ENCODE measurements at regions not wholly inside any gene's neighbourhood (a gene's known extent, or its start where the extent isn't known, plus 50 kb on each side); places are given as distances from the start of the nearest gene placed in this dataset.

- H2AFZ ChIP-seq (ENCODE audit: low read length) = no peak overlapping the region
- H3K4me2 ChIP-seq (ENCODE audit: low read length) = no peak overlapping the region
- no peak overlapping the region for H3K9ac ChIP-seq (ENCODE audit: low read length)
Measured at GRCh38 chr15:29921130-29921601, 98.9 kb upstream of the TJP1 start.

GRCh38 chr15:29920515-29920914 is 98.2 kb upstream of the TJP1 start:
- H3K4me2 ChIP-seq (ENCODE audit: low read length) = no peak overlapping the region
- no peaks in the 10 kb centered on the region for H3K9me2 ChIP-seq (ENCODE audit: low read depth, low read length)
- no peak for TF ChIP-seq EZH2 (IDR thresholded peaks at IDR 0.05; ENCODE audit: borderline replicate concordance, low read length)
- no peak for TF ChIP-seq CTCF (IDR thresholded peaks at IDR 0.05; ENCODE audit: low read length)
- no peaks in the 10 kb centered on the region for H3K27me3 ChIP-seq (ENCODE audit: insufficient read depth, low read length)
- no peaks in the 10 kb centered on the region for H3F3A ChIP-seq (ENCODE audit: insufficient read depth, low read length)
- H3K36me3 ChIP-seq (ENCODE audit: insufficient read depth, low read length) = no peaks in the 10 kb centered on the region
- H3K79me2 ChIP-seq (ENCODE audit: insufficient read depth, low read length) = no peaks in the 10 kb centered on the region
- H2AFZ ChIP-seq (ENCODE audit: low read length) = no peak overlapping the region
- H3K9ac ChIP-seq (ENCODE audit: low read length) = no peak overlapping the region
- H3K27ac ChIP-seq (ENCODE audit: low read depth, low read length, poor library complexity, severe bottlenecking) = no peak overlapping the region
- H4K20me1 ChIP-seq (ENCODE audit: insufficient read depth, low read length) = no peaks in the 10 kb centered on the region
- no peak overlapping the region for H3K4me3 ChIP-seq (ENCODE audit: low read depth, low read length, poor library complexity, severe bottlenecking)
- no peaks in the 10 kb centered on the region for H3K4me1 ChIP-seq (ENCODE audit: insufficient read depth, low read length, severe bottlenecking)
- no peaks in the 10 kb centered on the region for H3K9me3 ChIP-seq (ENCODE audit: low read length)

More at GRCh38 chr15:29921130-29921601, 98.9 kb upstream of the TJP1 start:
- H4K20me1 ChIP-seq (ENCODE audit: insufficient read depth, low read length) = no peaks in the 10 kb centered on the region
- no peak overlapping the region for H3K4me3 ChIP-seq (ENCODE audit: low read depth, low read length, poor library complexity, severe bottlenecking)
- H3K27ac ChIP-seq (ENCODE audit: low read depth, low read length, poor library complexity, severe bottlenecking) = no peak overlapping the region
- H3K27me3 ChIP-seq (ENCODE audit: insufficient read depth, low read length) = no peaks in the 10 kb centered on the region
- TF ChIP-seq CTCF (IDR thresholded peaks at IDR 0.05; ENCODE audit: low read length) (no peak), EZH2 (IDR thresholded peaks at IDR 0.05; ENCODE audit: borderline replicate concordance, low read length) (no peak)
- no peaks in the 10 kb centered on the region for H3K9me3 ChIP-seq (ENCODE audit: low read length)
- H3F3A ChIP-seq (ENCODE audit: insufficient read depth, low read length) = no peaks in the 10 kb centered on the region
- H3K36me3 ChIP-seq (ENCODE audit: insufficient read depth, low read length) = no peaks in the 10 kb centered on the region
- no peaks in the 10 kb centered on the region for H3K79me2 ChIP-seq (ENCODE audit: insufficient read depth, low read length)
- H3K9me2 ChIP-seq (ENCODE audit: low read depth, low read length) = no peaks in the 10 kb centered on the region
- no peaks in the 10 kb centered on the region for H3K4me1 ChIP-seq (ENCODE audit: insufficient read depth, low read length, severe bottlenecking)

- Histone ChIP-seq H3K27me3 (ENCODE audit: insufficient read depth, low read length) (no peaks in the 10 kb centered on the region), H2AFZ (ENCODE audit: low read length) (no peak overlapping the region), H3K79me2 (ENCODE audit: insufficient read depth, low read length) (no peaks in the 10 kb centered on the region), H3K9me3 (ENCODE audit: low read length) (no peaks in the 10 kb centered on the region), H3K9ac (ENCODE audit: low read length) (no peak overlapping the region), H3K4me1 (ENCODE audit: insufficient read depth, low read length, severe bottlenecking) (no peaks in the 10 kb centered on the region), H3K9me2 (ENCODE audit: low read depth, low read length) (no peaks in the 10 kb centered on the region), H3K4me2 (ENCODE audit: low read length) (no peak overlapping the region), H3F3A (ENCODE audit: insufficient read depth, low read length) (no peaks in the 10 kb centered on the region), H3K4me3 (ENCODE audit: low read depth, low read length, poor library complexity, severe bottlenecking) (no peak overlapping the region), H3K36me3 (ENCODE audit: insufficient read depth, low read length) (no peaks in the 10 kb centered on the region), H3K27ac (ENCODE audit: low read depth, low read length, poor library complexity, severe bottlenecking) (no peak overlapping the region), H4K20me1 (ENCODE audit: insufficient read depth, low read length) (no peaks in the 10 kb centered on the region)
- TF ChIP-seq EZH2 (IDR thresholded peaks at IDR 0.05; ENCODE audit: borderline replicate concordance, low read length) (no peak), CTCF (IDR thresholded peaks at IDR 0.05; ENCODE audit: low read length) (no peak)
Measured at GRCh38 chr15:29919380-29919881, 97.2 kb upstream of the TJP1 start.
